ENCODE measurements at regions not wholly inside any gene's neighbourhood (a gene's known extent, or its start where the extent isn't known, plus 50 kb on each side); places are given as distances from the start of the nearest gene placed in this dataset.

GRCh38 chr15:69652293-69652692 is 199.7 kb downstream of the RPLP1 start:
- no peak overlapping the region for H3K4me3 ChIP-seq (ENCODE audit: low read length, poor library complexity, severe bottlenecking)
- H3K36me3 ChIP-seq (ENCODE audit: insufficient read depth, low read length), result no peaks in the 10 kb centered on the region
- no peak for TF ChIP-seq CTCF (conservative IDR thresholded peaks at IDR 0.05; ENCODE audit: low read length)
- no peak for TF ChIP-seq EZH2phosphoT487 (IDR thresholded peaks at IDR 0.05; ENCODE audit: borderline replicate concordance)
- no peaks in the 10 kb centered on the region for H3K9me2 ChIP-seq (replicated peaks; ENCODE audit: low read depth, low read length)
- H3K9me3 ChIP-seq (ENCODE audit: insufficient read depth, low read depth, low read length), result no peaks in the 10 kb centered on the region
- no peak overlapping the region for H2AFZ ChIP-seq (ENCODE audit: low read length)
- H3K9ac ChIP-seq (ENCODE audit: low read depth, low read length, poor library complexity, severe bottlenecking), result no peak overlapping the region
- no peaks in the 10 kb centered on the region for H4K20me1 ChIP-seq (ENCODE audit: insufficient read depth, low read length, poor library complexity, severe bottlenecking)
- H3K79me2 ChIP-seq (ENCODE audit: insufficient read depth, low read length), result no peaks in the 10 kb centered on the region
- no peaks in the 10 kb centered on the region for H3K27me3 ChIP-seq (ENCODE audit: insufficient read depth, low read length, poor library complexity, severe bottlenecking)
- no peaks in the 10 kb centered on the region for H3K4me1 ChIP-seq (ENCODE audit: insufficient read depth, low read length, poor library complexity, severe bottlenecking)
- no peaks in the 10 kb centered on the region for H3F3A ChIP-seq (ENCODE audit: low read depth)
- H3K4me2 ChIP-seq (ENCODE audit: low read depth, low read length, poor library complexity, severe bottlenecking), result no peak overlapping the region

GRCh38 chr15:69652751-69653305 is 200.2 kb downstream of the RPLP1 start:
- no peak for TF ChIP-seq CTCF (conservative IDR thresholded peaks at IDR 0.05; ENCODE audit: low read length)
- Histone ChIP-seq H3K9ac (ENCODE audit: low read depth, low read length, poor library complexity, severe bottlenecking) (no peak overlapping the region), H4K20me1 (ENCODE audit: insufficient read depth, low read length, poor library complexity, severe bottlenecking) (no peaks in the 10 kb centered on the region), H3K4me2 (ENCODE audit: low read depth, low read length, poor library complexity, severe bottlenecking) (no peak overlapping the region), H3K36me3 (ENCODE audit: insufficient read depth, low read length) (no peaks in the 10 kb centered on the region), H3K4me1 (ENCODE audit: insufficient read depth, low read length, poor library complexity, severe bottlenecking) (no peaks in the 10 kb centered on the region), H3K9me3 (ENCODE audit: insufficient read depth, low read depth, low read length) (no peaks in the 10 kb centered on the region), H3K9me2 (replicated peaks; ENCODE audit: low read depth, low read length) (no peaks in the 10 kb centered on the region), H3K27me3 (ENCODE audit: insufficient read depth, low read length, poor library complexity, severe bottlenecking) (no peaks in the 10 kb centered on the region), H3F3A (ENCODE audit: low read depth) (no peaks in the 10 kb centered on the region), H2AFZ (ENCODE audit: low read length) (no peak overlapping the region), H3K4me3 (ENCODE audit: low read length, poor library complexity, severe bottlenecking) (no peak overlapping the region), H3K79me2 (ENCODE audit: insufficient read depth, low read length) (no peaks in the 10 kb centered on the region)

- H3K4me1 ChIP-seq (ENCODE audit: insufficient read depth, low read length, poor library complexity, severe bottlenecking), result no peaks in the 10 kb centered on the region
- no peak overlapping the region for H3K4me2 ChIP-seq (ENCODE audit: low read depth, low read length, poor library complexity, severe bottlenecking)
- H3K36me3 ChIP-seq (ENCODE audit: insufficient read depth, low read length), result no peaks in the 10 kb centered on the region
- TF ChIP-seq EZH2phosphoT487 (IDR thresholded peaks at IDR 0.05; ENCODE audit: borderline replicate concordance), result no peak
- TF ChIP-seq CTCF (conservative IDR thresholded peaks at IDR 0.05; ENCODE audit: low read length), result no peak
- no peaks in the 10 kb centered on the region for H3K9me2 ChIP-seq (replicated peaks; ENCODE audit: low read depth, low read length)
- no peaks in the 10 kb centered on the region for H3K9me3 ChIP-seq (ENCODE audit: insufficient read depth, low read depth, low read length)
- H3K27me3 ChIP-seq (ENCODE audit: insufficient read depth, low read length, poor library complexity, severe bottlenecking), result no peaks in the 10 kb centered on the region
- H3K79me2 ChIP-seq (ENCODE audit: insufficient read depth, low read length), result no peaks in the 10 kb centered on the region
- no peaks in the 10 kb centered on the region for H4K20me1 ChIP-seq (ENCODE audit: insufficient read depth, low read length, poor library complexity, severe bottlenecking)
- H3F3A ChIP-seq (ENCODE audit: low read depth), result no peaks in the 10 kb centered on the region
- no peak overlapping the region for H2AFZ ChIP-seq (ENCODE audit: low read length)
- H3K9ac ChIP-seq (ENCODE audit: low read depth, low read length, poor library complexity, severe bottlenecking), result no peak overlapping the region
- no peak overlapping the region for H3K4me3 ChIP-seq (ENCODE audit: low read length, poor library complexity, severe bottlenecking)
Observed at GRCh38 chr15:69653306-69653705, 200.7 kb downstream of the RPLP1 start.

Data from Loucy (cell line).